ENCODE measurements at regions not wholly inside any gene's neighbourhood (a gene's known extent, or its start where the extent isn't known, plus 50 kb on each side); places are given as distances from the start of the nearest gene placed in this dataset.
"Not testable (repeated sequence)": the region's sequence is repeated elsewhere in the genome, so short reads cannot be mapped to it uniquely, and the experiment has no call there.

DNA sequence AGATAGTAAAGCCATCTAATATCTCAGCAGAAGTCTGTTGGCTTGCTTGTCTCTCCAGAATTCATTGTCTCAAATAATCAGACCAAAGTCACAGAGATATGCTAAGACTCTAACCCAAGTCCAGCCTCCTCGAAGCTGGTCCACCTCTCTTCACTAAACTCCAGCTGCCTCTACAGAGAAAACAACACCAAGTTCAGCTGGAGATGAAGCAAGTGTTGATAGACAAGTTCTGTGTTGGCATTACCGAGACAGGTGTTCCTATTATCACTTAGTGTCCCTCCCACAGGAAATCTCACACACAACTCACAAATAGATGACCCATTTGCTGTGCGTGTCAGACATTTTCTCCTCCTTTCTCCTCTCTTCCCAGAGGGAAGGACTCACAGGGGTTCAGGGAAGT is 164.4 kb upstream of the ANKFN1 start:
- TF ChIP-seq, protein P1, sequence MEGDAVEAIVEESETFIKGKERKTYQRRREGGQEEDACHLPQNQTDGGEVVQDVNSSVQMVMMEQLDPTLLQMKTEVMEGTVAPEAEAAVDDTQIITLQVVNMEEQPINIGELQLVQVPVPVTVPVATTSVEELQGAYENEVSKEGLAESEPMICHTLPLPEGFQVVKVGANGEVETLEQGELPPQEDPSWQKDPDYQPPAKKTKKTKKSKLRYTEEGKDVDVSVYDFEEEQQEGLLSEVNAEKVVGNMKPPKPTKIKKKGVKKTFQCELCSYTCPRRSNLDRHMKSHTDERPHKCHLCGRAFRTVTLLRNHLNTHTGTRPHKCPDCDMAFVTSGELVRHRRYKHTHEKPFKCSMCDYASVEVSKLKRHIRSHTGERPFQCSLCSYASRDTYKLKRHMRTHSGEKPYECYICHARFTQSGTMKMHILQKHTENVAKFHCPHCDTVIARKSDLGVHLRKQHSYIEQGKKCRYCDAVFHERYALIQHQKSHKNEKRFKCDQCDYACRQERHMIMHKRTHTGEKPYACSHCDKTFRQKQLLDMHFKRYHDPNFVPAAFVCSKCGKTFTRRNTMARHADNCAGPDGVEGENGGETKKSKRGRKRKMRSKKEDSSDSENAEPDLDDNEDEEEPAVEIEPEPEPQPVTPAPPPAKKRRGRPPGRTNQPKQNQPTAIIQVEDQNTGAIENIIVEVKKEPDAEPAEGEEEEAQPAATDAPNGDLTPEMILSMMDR (IDR thresholded peaks at IDR 0.05) = no peak
- no peak for TF ChIP-seq POLR2A (IDR thresholded peaks at IDR 0.05)
- WGBS, 2 donors = 73 to 77% methylated on average over 3 of the region's 3 CpGs
- no peak for DNase-seq (ENCODE audit: low spot score in 2 of 2)
- intact Hi-C loops (cut with DNase I; ENCODE audit: low total_unique reads) = no loop called here
- no peak overlapping the region for H3K4me3 ChIP-seq (ENCODE audit: low read depth, poor library complexity, severe bottlenecking)

GRCh38 chr17:55990332-55991006 is 162.8 kb upstream of the ANKFN1 start:
- DNase-seq (ENCODE audit: low spot score in 2 of 2) = no peak
- no peak for TF ChIP-seq POLR2A (IDR thresholded peaks at IDR 0.05)
- TF ChIP-seq, protein P1 (IDR thresholded peaks at IDR 0.05) = no peak
- intact Hi-C loops (cut with DNase I; ENCODE audit: low total_unique reads) = no loop called here
- WGBS, 2 donors = 26 to 36% methylated on average over 10 of the region's 10 CpGs
- H3K4me3 ChIP-seq (ENCODE audit: low read depth, poor library complexity, severe bottlenecking) = no peak overlapping the region

DNA sequence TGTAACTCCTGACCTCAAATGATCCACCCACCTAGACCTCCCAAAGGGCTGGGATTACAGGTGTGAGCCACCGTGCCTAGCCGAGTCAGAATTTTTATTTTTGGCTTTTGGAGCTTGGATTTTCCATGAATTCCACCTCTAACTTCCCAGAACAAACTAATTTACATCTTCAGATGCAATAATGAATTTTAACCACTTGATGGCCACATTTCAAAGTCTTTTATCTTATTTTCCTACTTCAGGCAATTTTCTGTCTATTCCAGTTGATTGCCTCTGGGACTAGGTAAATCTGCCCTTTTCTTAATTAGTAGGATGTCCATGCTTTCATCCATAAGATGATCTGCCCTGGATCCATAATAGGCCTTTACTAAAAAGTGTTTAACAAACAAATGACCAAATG is 156.4 kb upstream of the ANKFN1 start:
- H3K4me3 ChIP-seq (ENCODE audit: low read depth, poor library complexity, severe bottlenecking) = no peak overlapping the region
- intact Hi-C loops (cut with DNase I; ENCODE audit: low total_unique reads) = no loop called here
- WGBS, 2 donors = 55 to 63% methylated on average over 2 of the region's 2 CpGs
- TF ChIP-seq POLR2A (IDR thresholded peaks at IDR 0.05) = no peak
- TF ChIP-seq, protein P1 (IDR thresholded peaks at IDR 0.05) = no peak
- DNase-seq (ENCODE audit: low spot score in 2 of 2) = no peak

DNA sequence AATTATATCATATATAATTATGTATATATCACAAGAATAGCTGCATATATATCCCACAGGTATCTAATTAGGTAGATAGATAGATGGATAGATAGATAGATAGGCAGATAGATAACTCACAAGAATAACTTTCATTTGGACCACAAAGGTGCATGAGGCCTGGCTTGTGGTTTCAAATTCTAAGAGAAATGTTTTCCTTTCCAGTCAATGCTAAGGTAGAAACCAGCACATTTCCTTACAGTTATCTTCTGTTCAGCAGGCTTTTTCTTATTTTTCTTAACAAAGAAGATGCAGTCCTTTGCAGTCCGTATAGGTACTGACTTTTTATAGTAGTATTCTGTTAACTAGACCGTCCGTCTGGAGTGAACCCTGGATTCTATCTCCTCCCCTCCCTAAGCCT is 152.9 kb upstream of the ANKFN1 start:
- TF ChIP-seq, protein P1 (IDR thresholded peaks at IDR 0.05) = no peak
- no peak for TF ChIP-seq POLR2A (IDR thresholded peaks at IDR 0.05)
- 90 to 94% methylated on average over 3 of the region's 3 CpGs for WGBS, 2 donors
- DNase-seq (ENCODE audit: low spot score in 2 of 2) = no peak
- H3K4me3 ChIP-seq (ENCODE audit: low read depth, poor library complexity, severe bottlenecking) = no peak overlapping the region
- intact Hi-C loops (cut with DNase I; ENCODE audit: low total_unique reads) = no loop called here

DNA sequence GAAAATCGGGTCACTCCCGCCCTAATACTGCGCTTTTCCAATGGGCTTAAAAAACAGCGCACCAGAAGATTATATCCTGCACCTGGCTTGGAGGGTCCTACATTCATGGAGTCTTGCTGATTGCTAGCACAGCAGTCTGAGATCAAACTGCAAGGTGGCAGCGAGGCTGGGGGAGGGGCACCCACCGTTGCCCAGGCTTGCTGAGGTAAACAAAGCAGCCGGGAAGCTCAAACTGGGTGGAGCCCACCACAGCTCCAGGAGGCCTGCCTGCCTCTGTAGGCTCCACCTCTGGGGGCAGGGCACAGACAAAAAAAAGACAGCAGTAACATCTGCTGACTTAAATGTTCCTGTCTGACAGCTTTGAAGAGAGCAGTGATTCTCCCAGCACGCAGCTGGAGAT is 150.6 kb upstream of the ANKFN1 start:
- DNase-seq (ENCODE audit: low spot score in 2 of 2); intact Hi-C loops (cut with DNase I; ENCODE audit: low total_unique reads); H3K4me3 ChIP-seq (ENCODE audit: low read depth, poor library complexity, severe bottlenecking): not testable (repeated sequence)
- WGBS, 2 donors = 80 to 84% methylated on average over 8 of the region's 8 CpGs

DNA sequence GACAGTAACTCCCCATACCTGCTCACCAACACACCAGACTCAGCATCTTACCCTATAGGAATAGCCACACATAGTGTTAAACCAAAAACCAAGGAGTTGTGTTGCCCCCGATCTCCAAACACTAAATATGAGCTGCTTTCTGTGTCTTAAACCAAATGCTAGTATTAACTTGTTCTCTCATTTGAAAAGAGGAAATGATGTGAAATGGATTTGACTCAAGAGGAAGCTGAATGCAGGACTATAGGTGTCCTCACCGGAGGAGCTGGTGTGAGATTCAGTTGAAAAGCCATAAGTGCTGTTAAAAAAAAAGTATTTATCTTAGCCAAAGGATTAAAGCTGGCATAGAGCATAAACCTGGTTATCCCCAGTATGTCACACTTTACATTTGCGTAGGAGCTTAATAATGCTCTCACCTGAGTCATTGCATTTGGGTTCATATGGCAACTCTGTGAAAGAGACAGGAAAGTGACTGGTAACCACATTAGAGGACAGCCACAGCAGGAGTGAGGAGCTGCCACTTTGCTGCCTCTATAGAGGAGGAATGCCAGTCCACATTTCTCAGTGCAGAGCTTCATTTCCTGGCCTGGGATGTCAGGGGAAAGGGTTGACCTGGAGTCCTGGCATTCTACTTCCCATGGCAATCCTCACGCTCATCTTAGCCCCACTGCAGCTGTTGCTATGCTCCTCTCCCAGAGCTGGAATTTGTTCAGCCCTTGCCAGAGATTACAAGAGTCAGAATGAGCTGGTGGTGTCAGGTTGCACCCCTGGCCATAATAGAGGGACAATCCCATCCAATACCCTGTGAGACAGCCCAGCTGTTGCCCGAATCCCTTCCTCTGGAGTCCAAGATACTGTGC is 143.3 kb upstream of the ANKFN1 start:
- no peak for TF ChIP-seq POLR2A (IDR thresholded peaks at IDR 0.05)
- TF ChIP-seq, protein P1 (IDR thresholded peaks at IDR 0.05) = no peak
- no peak overlapping the region for H3K4me3 ChIP-seq (ENCODE audit: low read depth, poor library complexity, severe bottlenecking)
- 52 to 54% methylated on average over 5 of the region's 5 CpGs for WGBS, 2 donors
- DNase-seq (ENCODE audit: low spot score in 2 of 2) = no peak
- intact Hi-C loops (cut with DNase I; ENCODE audit: low total_unique reads) = no loop called here

All from lower leg skin (tissue), 4 donors.